SK-N-MC (cell line): ENCODE measurements at regions not wholly inside any gene's neighbourhood (a gene's known extent, or its start where the extent isn't known, plus 50 kb on each side); places are given as distances from the start of the nearest gene placed in this dataset.

Experiments used
- EZH2 ChIP-seq: fragments of 200-600 bp; sonication (generic); IDR thresholded peaks from one replicate; pipeline ENCODE4 v1.6.1; 2017; ENCODE audit warnings: antibody characterized with exemption
- POLR2AphosphoS5 ChIP-seq: IDR thresholded peaks from 2 replicates; pipeline ENCODE4 v1.6.1; 2012; ENCODE audit warnings: mild to moderate bottlenecking, low read depth, low read length, borderline replicate concordance

DNA sequence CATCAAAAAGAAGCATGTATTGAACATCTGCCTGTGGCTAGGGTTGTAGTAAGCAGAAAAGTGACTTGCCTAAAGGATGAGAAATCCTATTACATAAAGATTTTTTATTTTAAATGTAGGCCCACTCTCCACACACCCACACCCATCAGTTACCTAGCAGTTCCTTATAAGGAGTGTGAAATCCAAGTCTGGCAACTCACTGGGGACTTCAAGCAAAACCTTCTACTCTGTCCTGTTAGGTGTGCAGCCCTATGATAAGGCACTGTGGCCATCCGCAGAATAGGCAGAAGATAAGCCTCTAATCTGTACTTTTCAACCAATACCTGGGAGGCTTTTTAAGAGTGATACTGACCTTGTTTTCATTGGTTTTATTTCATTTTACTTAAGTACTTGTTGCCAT is 52.7 kb upstream of the TJP1 start:
- TF ChIP-seq POLR2AphosphoS5 = no peak
- TF ChIP-seq EZH2 = no peak
